GM12878 (cell line): ENCODE measurements at regions not wholly inside any gene's neighbourhood (a gene's known extent, or its start where the extent isn't known, plus 50 kb on each side); places are given as distances from the start of the nearest gene placed in this dataset.

Experiments
- ATAC-seq: fragments of 200-7000 bp; cut with Tn5 transposase; 3 replicates; pipeline ENCODE4 v1.9.1; 2020; ENCODE audit warnings: mild to moderate bottlenecking, moderate library complexity
- BruUV-seq: library from RNA; stranded (reverse); fragments of 400-500 nt; replicated peaks from 2 replicates; lab custom pipeline; 2021; lab: Mats Ljungman, UMichigan
- CTCF ChIA-PET: fragments of 300-600 bp; sonication (Branson Sonifier 250); formaldehyde crosslinking; extraction: SDS; loops from one replicate; lab custom pipeline; 2021; ENCODE audit warnings: inconsistent platforms; lab: Yijun Ruan, JAX
- POLR2A ChIA-PET: fragments of 350-600 bp; formaldehyde crosslinking; extraction: SDS; loops from one replicate; lab custom pipeline; 2021; ENCODE audit warnings: inconsistent platforms; lab: Charles Lee
- RAD21 ChIA-PET: fragments of 300-600 bp; sonication (Branson Sonifier 250); formaldehyde crosslinking; loops from one replicate; lab custom pipeline; 2023; ENCODE audit warnings: antibody characterized with exemption; ENCODE audit not compliant: unreplicated experiment; lab: Charles Lee
- SMC1A ChIA-PET: fragments of 300-600 bp; sonication (Branson Sonifier 250); formaldehyde crosslinking; loops from one replicate; lab custom pipeline; 2023; ENCODE audit not compliant: unreplicated experiment, uncharacterized antibody; lab: Charles Lee
- DNase-seq: peaks from one replicate; pipeline ENCODE4 v3.0.0-alpha.2; 2011; ENCODE audit warnings: low read depth, low spot score
- FAIRE-seq: peaks from 3 replicates; lab custom pipeline; 2011; peaks lifted over from hg19 to GRCh38; lab: Jason Lieb, UNC
- H2AFZ ChIP-seq: 2 replicates; pipeline ENCODE4 v1.6.0; 2011; ENCODE audit warnings: low read depth, low read length, control low read depth; ENCODE audit not compliant: control insufficient read depth
- H3K27ac ChIP-seq: 2 replicates; pipeline ENCODE4 v1.5.1; 2011; ENCODE audit warnings: control low read depth; ENCODE audit not compliant: control insufficient read depth, insufficient read depth
- H3K27me3 ChIP-seq, 2 experiments: replicated peaks in 1 of 2; 2 replicates each; pipeline versions ENCODE4 v1.6.0 to v1.6.1; 2011; ENCODE audit warnings: low read length in 1 of 2; ENCODE audit not compliant: control insufficient read depth in 2 of 2, insufficient read depth in 2 of 2
- H3K36me3 ChIP-seq, 2 experiments: 2 replicates each; pipeline ENCODE4 v1.5.1; 2011; ENCODE audit warnings: low read length in 1 of 2; ENCODE audit not compliant: control insufficient read depth in 2 of 2, insufficient read depth in 2 of 2
- H3K4me1 ChIP-seq: 2 replicates; pipeline ENCODE4 v1.6.1; 2011; ENCODE audit warnings: mild to moderate bottlenecking, low read length, moderate library complexity, mixed read lengths; ENCODE audit not compliant: control insufficient read depth, insufficient read depth
- H3K4me2 ChIP-seq: 2 replicates; pipeline ENCODE4 v1.6.0; 2011; ENCODE audit warnings: control low read depth; ENCODE audit not compliant: control insufficient read depth, insufficient read depth
- H3K4me3 ChIP-seq: fragments of 200-600 bp; sonication (generic); 2 replicates; pipeline ENCODE4 v1.5.1; 2016
- H3K79me2 ChIP-seq: 2 replicates; pipeline ENCODE4 v1.6.0; 2011; ENCODE audit warnings: low read length; ENCODE audit not compliant: control insufficient read depth, insufficient read depth
- H3K9ac ChIP-seq: 2 replicates; pipeline ENCODE4 v1.8.0; 2011; ENCODE audit warnings: low read length, control low read depth, mixed read lengths; ENCODE audit not compliant: control insufficient read depth, insufficient read depth
- H3K9me3 ChIP-seq: replicated peaks from 3 replicates; pipeline ENCODE4 v1.5.1; 2011; ENCODE audit warnings: mild to moderate bottlenecking, low read length; ENCODE audit not compliant: control insufficient read depth, insufficient read depth
- H4K20me1 ChIP-seq: 2 replicates; pipeline ENCODE4 v1.6.0; 2011; ENCODE audit not compliant: control insufficient read depth, insufficient read depth
- ASH2L ChIP-seq: fragments of 300-600, 200-600 bp; sonication (generic); IDR thresholded peaks from 2 replicates; pipeline ENCODE4 v1.6.1; 2017; ENCODE audit warnings: low read depth, mild to moderate bottlenecking, borderline replicate concordance
- BHLHE40 ChIP-seq, 2 experiments: fragments of 450-650 bp in 1 of 2; IDR thresholded peaks; 2 replicates each; pipeline ENCODE4 v1.6.1; 2011 to 2017; ENCODE audit warnings: low read depth in 2 of 2, borderline replicate concordance in 1 of 2, improper control_type of control experiment in 1 of 2, low read length in 1 of 2, mild to moderate bottlenecking in 1 of 2
- E2F4 ChIP-seq: IDR thresholded peaks from 2 replicates; pipeline ENCODE4 v1.6.1; 2012; ENCODE audit warnings: low read depth, low read length, improper control_type of control experiment
- FOXM1 ChIP-seq: IDR thresholded peaks from 2 replicates; pipeline ENCODE4 v1.6.1; 2012; ENCODE audit warnings: low read depth, mild to moderate bottlenecking, inconsistent platforms, low read length, moderate library complexity
- IRF3 ChIP-seq: fragments of 450-650 bp; IDR thresholded peaks from 2 replicates; pipeline ENCODE4 v1.6.1; 2014; ENCODE audit warnings: mild to moderate bottlenecking
- IRF5 ChIP-seq: fragments of 450-650 bp; IDR thresholded peaks from 2 replicates; pipeline ENCODE4 v1.6.1; 2017; ENCODE audit warnings: borderline replicate concordance
- LARP7 ChIP-seq: fragments of 450-650 bp; IDR thresholded peaks from 2 replicates; pipeline ENCODE4 v1.6.1; 2017; ENCODE audit warnings: mild to moderate bottlenecking
- MLLT1 ChIP-seq: fragments of 450-650 bp; IDR thresholded peaks from 2 replicates; pipeline ENCODE4 v1.6.1; 2016; ENCODE audit warnings: mild to moderate bottlenecking
- MTA2 ChIP-seq: fragments of 450-650 bp; IDR thresholded peaks from 2 replicates; pipeline ENCODE4 v1.6.1; 2016; ENCODE audit warnings: low read depth, mild to moderate bottlenecking, moderate library complexity
- NR2C2 ChIP-seq: IDR thresholded peaks from 2 replicates; pipeline ENCODE4 v1.6.1; 2011; ENCODE audit warnings: borderline replicate concordance, low read depth; ENCODE audit not compliant: control insufficient read depth, insufficient read length
- NR2F1 ChIP-seq: fragments of 450-650 bp; conservative IDR thresholded peaks from 2 replicates; pipeline ENCODE4 v1.6.1; 2017; ENCODE audit warnings: mild to moderate bottlenecking
- SREBF2 ChIP-seq: IDR thresholded peaks from 2 replicates; pipeline ENCODE4 v1.6.1; 2012; ENCODE audit warnings: mild to moderate bottlenecking, low read length
- ZBTB11 ChIP-seq: fragments of 450-650 bp; formaldehyde crosslinking; IDR thresholded peaks from 2 replicates; pipeline ENCODE4 v1.5.0; 2022; ENCODE audit warnings: mild to moderate bottlenecking, missing genetic modification characterization
- ZBTB33 ChIP-seq: fragments of 450-650 bp; IDR thresholded peaks from 2 replicates; pipeline ENCODE4 v1.6.1; 2017; ENCODE audit warnings: mild to moderate bottlenecking
- whole genome bisulfite sequencing: methylation state at CpG from one replicate; pipeline ENCODE4 v1.1.6; 2016; ENCODE audit warnings: low lambda C conversion rate; ENCODE audit not compliant: insufficient replicate concordance, insufficient coverage; ENCODE audit errors: missing lambda C conversion rate; 5-methylcytosine and 5-hydroxymethylcytosine counted together
- in situ Hi-C: fragments of 300-500 bp; cut with MboI; formaldehyde crosslinking; loops from 9 replicates; pipeline ENCODE4 v1.14.3; 2018; ENCODE audit warnings: mixed read lengths
- intact Hi-C: fragments of 100-400 bp; cut with micrococcal nuclease; formaldehyde crosslinking; loops from one replicate; pipeline ENCODE4 v1.14.2; 2022; ENCODE audit not compliant: unreplicated experiment

GRCh38 chr6:79399499-79399898 lies 137.7 kb downstream of the LCA5 start:
- Histone ChIP-seq H3K79me2 (no peaks in the 10 kb centered on the region), H3K27ac (no peak overlapping the region), H3K9ac (no peak overlapping the region), H3K9me3 (no peaks in the 10 kb centered on the region), H3K27me3 (no peaks in the 10 kb centered on the region), H3K4me2 (no peak overlapping the region), H4K20me1 (no peaks in the 10 kb centered on the region), H3K4me1 (no peaks in the 10 kb centered on the region), H2AFZ (no peak overlapping the region), H3K36me3 (no peaks in the 10 kb centered on the region), H3K4me3 (no peak overlapping the region)
- SMC1A ChIA-PET = no interaction called here
- intact Hi-C loops (no loop called here), in situ Hi-C loops (no loop called here)
- 46% methylated on average over 3 of the region's 3 CpGs for WGBS
- POLR2A ChIA-PET = no interaction called here
- FAIRE-seq (no peak), ATAC-seq (no peak), DNase-seq (no peak)
- CTCF ChIA-PET = no interaction called here
- RAD21 ChIA-PET = no interaction called here
- BruUV-seq = no TSS peak
- TF ChIP-seq LARP7 (no peak), IRF3 (no peak), FOXM1 (no peak), ZBTB11 (CRISPR knock-in tag) (no peak), NR2C2 (no peak), IRF5 (no peak), MTA2 (no peak), SREBF2 (no peak), ASH2L (no peak), E2F4 (no peak), ZBTB33 (no peak), MLLT1 (no peak), BHLHE40 (IDR thresholded peaks at IDR 0.05; ENCODE audit: borderline replicate concordance in 1 of 2, low read depth in 2 of 2, low read length in 1 of 2) (no peak), NR2F1 (no peak)
